Transverse colon (tissue), 4 donors: ENCODE measurements at regions not wholly inside any gene's neighbourhood (a gene's known extent, or its start where the extent isn't known, plus 50 kb on each side); places are given as distances from the start of the nearest gene placed in this dataset.

Experiments used
- EP300 ChIP-seq: sonication (generic); formaldehyde crosslinking; IDR thresholded peaks from one replicate; pipeline ENCODE4 v1.6.1; 2017; ENCODE audit warnings: antibody characterized with exemption, low read depth
- POLR2A ChIP-seq: fragments of 450-650 bp; IDR thresholded peaks from one replicate; pipeline ENCODE4 v1.6.1; 2016; ENCODE audit warnings: antibody characterized with exemption, mild to moderate bottlenecking, moderate library complexity
- POLR2AphosphoS5 ChIP-seq, 3 donors: sonication (generic); formaldehyde crosslinking; IDR thresholded peaks; one replicate each; pipeline ENCODE4 v1.6.1; 2016; ENCODE audit warnings: antibody characterized with exemption in 3 of 3
- TF ChIP-seq, protein P1 (sequence below), 5 experiments: fragments of 200-600 bp in 3 of 5; fragments of 450-650 bp in 2 of 5; sonication (generic) in 3 of 5; IDR thresholded peaks; 1 replicate in 2 of 5; 2 replicates in 3 of 5; pipeline ENCODE4 v1.5.1; 2016 to 2017; ENCODE audit warnings: antibody characterized with exemption in 5 of 5, inconsistent platforms in 3 of 5, mild to moderate bottlenecking in 2 of 5, moderate library complexity in 1 of 5

DNA sequence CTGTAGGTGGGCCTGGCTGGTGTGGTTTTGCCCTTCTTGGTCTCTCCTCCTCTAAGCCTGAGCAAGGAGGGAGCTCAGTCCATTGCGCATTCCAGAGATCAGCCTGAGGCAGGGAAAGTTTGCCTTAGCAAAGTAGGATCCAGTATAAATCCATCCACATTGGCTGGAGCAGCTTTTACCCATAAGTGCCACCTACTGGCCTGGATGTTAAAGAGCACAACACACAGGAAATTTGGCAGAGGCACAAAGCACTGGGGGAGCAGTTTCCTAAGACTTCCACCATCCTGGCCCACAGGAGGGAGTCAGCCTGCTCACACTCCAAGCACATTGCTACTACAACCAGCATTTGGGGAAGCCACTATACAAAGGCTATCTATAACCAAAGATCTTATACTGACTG, 1124.2 kb downstream of the SLITRK1 start:
- TF ChIP-seq EP300, result no peak
- TF ChIP-seq, protein P1, sequence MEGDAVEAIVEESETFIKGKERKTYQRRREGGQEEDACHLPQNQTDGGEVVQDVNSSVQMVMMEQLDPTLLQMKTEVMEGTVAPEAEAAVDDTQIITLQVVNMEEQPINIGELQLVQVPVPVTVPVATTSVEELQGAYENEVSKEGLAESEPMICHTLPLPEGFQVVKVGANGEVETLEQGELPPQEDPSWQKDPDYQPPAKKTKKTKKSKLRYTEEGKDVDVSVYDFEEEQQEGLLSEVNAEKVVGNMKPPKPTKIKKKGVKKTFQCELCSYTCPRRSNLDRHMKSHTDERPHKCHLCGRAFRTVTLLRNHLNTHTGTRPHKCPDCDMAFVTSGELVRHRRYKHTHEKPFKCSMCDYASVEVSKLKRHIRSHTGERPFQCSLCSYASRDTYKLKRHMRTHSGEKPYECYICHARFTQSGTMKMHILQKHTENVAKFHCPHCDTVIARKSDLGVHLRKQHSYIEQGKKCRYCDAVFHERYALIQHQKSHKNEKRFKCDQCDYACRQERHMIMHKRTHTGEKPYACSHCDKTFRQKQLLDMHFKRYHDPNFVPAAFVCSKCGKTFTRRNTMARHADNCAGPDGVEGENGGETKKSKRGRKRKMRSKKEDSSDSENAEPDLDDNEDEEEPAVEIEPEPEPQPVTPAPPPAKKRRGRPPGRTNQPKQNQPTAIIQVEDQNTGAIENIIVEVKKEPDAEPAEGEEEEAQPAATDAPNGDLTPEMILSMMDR (IDR thresholded peaks at IDR 0.05), result no peak
- no peak for TF ChIP-seq POLR2A
- TF ChIP-seq POLR2AphosphoS5 (IDR thresholded peaks at IDR 0.05), result no peak
